ENCODE measurements at regions not wholly inside any gene's neighbourhood (a gene's known extent, or its start where the extent isn't known, plus 50 kb on each side); places are given as distances from the start of the nearest gene placed in this dataset.
"Not testable (repeated sequence)": the region's sequence is repeated elsewhere in the genome, so short reads cannot be mapped to it uniquely, and the experiment has no call there.

GRCh38 chr16:21526923-21527807 is 72.2 kb upstream of the METTL9 start:
- DNase-seq = no peak
- Histone ChIP-seq H3K36me3 (no peaks in the 10 kb centered on the region), H3K9me3 (no peaks in the 10 kb centered on the region; the same call in 1 of the 2 replicates), H3K4me1 (no peaks in the 10 kb centered on the region), H3K4me3 (ENCODE audit: low read depth, low read length) (no peak overlapping the region), H3K27me3 (no peaks in the 10 kb centered on the region)
- no peak for TF ChIP-seq CTCF (IDR thresholded peaks at IDR 0.05; ENCODE audit: low read depth, low read length)

DNA sequence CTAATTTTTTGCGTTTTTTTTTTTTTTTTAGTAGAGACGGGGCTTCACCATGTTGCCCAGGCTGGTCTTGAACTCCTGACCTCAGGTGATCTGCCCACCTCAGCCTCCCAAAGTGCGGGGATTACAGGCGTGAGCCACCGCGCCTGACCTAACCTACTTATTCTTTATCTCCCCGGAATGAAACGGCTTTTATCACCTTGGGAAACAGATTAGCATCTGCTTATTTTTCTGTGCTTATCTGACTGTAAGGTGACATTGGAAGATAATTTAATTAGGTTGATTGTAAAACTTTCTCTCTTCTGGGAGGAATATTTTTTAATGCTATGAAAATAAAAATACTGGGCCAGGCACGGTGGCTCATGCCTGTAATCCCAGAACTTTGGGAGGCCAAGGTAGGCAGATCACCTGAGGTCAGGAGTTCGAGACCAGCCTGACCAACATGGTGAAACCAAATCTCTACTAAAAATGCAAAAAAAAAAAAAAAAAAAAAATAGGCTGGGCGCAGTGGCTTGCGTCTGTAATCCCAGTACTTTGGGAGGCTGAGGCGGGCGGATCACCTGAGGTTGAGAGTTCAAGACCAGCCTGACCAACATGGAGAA is 70.2 kb upstream of the METTL9 start:
- H3K4me3 ChIP-seq (ENCODE audit: low read depth, low read length); H3K36me3 ChIP-seq; H3K9me3 ChIP-seq; H3K4me1 ChIP-seq; H3K27me3 ChIP-seq; DNase-seq: not testable (repeated sequence)

GRCh38 chr16:21530729-21531383 is 68.5 kb upstream of the METTL9 start:
- not testable (repeated sequence) for H3K27me3 ChIP-seq; H3K9me3 ChIP-seq; H3K4me3 ChIP-seq (ENCODE audit: low read depth, low read length); H3K4me1 ChIP-seq; H3K36me3 ChIP-seq; DNase-seq

- DNase-seq; H3K9me3 ChIP-seq; H3K4me3 ChIP-seq (ENCODE audit: low read depth, low read length); H3K27me3 ChIP-seq; H3K36me3 ChIP-seq; H3K4me1 ChIP-seq: not testable (repeated sequence)
Measured at GRCh38 chr16:21532996-21533395, 66.4 kb upstream of the METTL9 start.

- not testable (repeated sequence) for H3K4me3 ChIP-seq (ENCODE audit: low read depth, low read length); H3K4me1 ChIP-seq; DNase-seq; H3K27me3 ChIP-seq; H3K36me3 ChIP-seq; H3K9me3 ChIP-seq
Measured at GRCh38 chr16:21533474-21533873, 65.9 kb upstream of the METTL9 start.

- H3K4me1 ChIP-seq; H3K9me3 ChIP-seq; H3K4me3 ChIP-seq (ENCODE audit: low read depth, low read length); H3K36me3 ChIP-seq; H3K27me3 ChIP-seq; DNase-seq: not testable (repeated sequence)
- peak; percentile 21; the same call in 1 of the 2 replicates for TF ChIP-seq CTCF (IDR thresholded peaks at IDR 0.05; ENCODE audit: low read depth, low read length)
Measured at GRCh38 chr16:21534561-21534960, 64.8 kb upstream of the METTL9 start.

DNA sequence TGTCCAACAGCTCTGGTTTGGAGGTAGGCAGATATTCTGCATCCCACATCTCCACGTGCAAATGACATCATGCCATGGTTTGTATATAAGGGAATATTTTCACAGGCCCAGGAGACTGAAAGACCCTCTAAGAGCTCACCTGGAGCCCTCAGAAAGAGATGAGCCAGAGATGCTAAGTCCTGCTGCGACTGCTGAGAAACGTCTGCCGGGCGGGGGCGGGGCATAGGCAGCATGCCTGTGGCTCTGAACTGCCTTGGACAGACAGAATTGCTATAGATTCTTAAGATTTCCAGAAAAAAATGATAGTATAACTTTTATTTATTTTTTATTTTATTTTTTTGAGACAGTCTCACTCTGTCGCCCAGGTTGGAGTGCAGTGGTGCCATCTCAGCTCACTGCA is 64.2 kb upstream of the METTL9 start:
- not testable (repeated sequence) for H3K4me1 ChIP-seq; H3K36me3 ChIP-seq; H3K27me3 ChIP-seq; H3K9me3 ChIP-seq; H3K4me3 ChIP-seq (ENCODE audit: low read depth, low read length); DNase-seq

DNA sequence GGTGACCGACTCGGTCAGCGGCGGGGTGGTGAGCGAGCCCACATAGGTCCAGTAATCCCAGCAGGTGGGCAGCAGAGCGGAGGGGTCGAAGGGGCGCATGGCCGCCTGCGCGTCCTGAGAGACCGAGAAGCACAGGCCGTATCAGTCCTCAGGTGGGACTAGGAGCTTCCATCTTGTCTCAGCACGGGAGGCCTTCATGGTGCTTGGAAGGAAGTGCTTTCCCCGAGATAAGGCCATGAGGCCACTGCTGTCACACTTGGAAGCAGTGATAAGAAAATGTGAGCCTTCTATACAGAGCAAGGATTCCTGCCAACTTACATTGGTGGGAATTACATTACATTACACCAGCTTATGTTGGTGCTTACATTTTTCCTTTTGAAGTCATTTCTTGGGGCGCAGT is 62.6 kb upstream of the METTL9 start:
- H3K4me3 ChIP-seq (ENCODE audit: low read depth, low read length); DNase-seq; H3K9me3 ChIP-seq; H3K4me1 ChIP-seq; H3K27me3 ChIP-seq; H3K36me3 ChIP-seq: not testable (repeated sequence)

GRCh38 chr16:21537598-21537997 is 61.8 kb upstream of the METTL9 start:
- H3K9me3 ChIP-seq; H3K4me3 ChIP-seq (ENCODE audit: low read depth, low read length); H3K36me3 ChIP-seq; DNase-seq; H3K4me1 ChIP-seq; H3K27me3 ChIP-seq: not testable (repeated sequence)

- H3K4me1 ChIP-seq = not testable (repeated sequence)
Measured at GRCh38 chr16:21539107-21539618, 60.2 kb upstream of the METTL9 start.

GRCh38 chr16:21540770-21541433 is 58.5 kb upstream of the METTL9 start:
- not testable (repeated sequence) for H3K4me1 ChIP-seq; H3K9me3 ChIP-seq; H3K27me3 ChIP-seq; DNase-seq; H3K4me3 ChIP-seq (ENCODE audit: low read depth, low read length); H3K36me3 ChIP-seq

More at GRCh38 chr16:21539107-21539618, 60.2 kb upstream of the METTL9 start:
- not testable (repeated sequence) for H3K27me3 ChIP-seq; H3K9me3 ChIP-seq; H3K4me3 ChIP-seq (ENCODE audit: low read depth, low read length); H3K36me3 ChIP-seq; DNase-seq

- not testable (repeated sequence) for H3K27me3 ChIP-seq, H3K9me3 ChIP-seq, DNase-seq
Measured at GRCh38 chr16:21541611-21542051, 57.7 kb upstream of the METTL9 start.

DNA sequence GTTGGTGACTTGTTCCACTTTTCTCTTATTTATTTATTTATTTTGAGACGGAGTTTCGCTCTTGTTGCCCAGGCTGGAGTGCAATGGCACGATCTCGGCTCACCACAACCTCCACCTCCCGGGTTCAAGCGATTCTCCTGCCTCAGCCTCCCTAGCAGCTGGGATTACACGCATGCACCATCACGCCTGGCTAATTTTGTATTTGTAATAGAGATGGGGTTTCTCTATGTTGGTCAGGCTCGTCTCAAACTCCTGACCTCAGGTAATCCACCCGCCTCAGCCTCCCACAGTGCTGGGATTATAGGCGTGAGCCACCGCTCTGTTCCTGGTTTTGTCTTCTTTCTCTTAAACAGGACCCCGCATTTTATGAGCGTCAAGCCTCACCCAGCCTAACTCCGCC is 57.3 kb upstream of the METTL9 start:
- H3K27me3 ChIP-seq; DNase-seq; H3K36me3 ChIP-seq; H3K4me3 ChIP-seq (ENCODE audit: low read depth, low read length); H3K9me3 ChIP-seq; H3K4me1 ChIP-seq: not testable (repeated sequence)

More at GRCh38 chr16:21541611-21542051, 57.7 kb upstream of the METTL9 start:
- not testable (repeated sequence) for H3K36me3 ChIP-seq; H3K4me1 ChIP-seq; H3K4me3 ChIP-seq (ENCODE audit: low read depth, low read length)
